NCI-H1092 treated with DMSO at 0.1 percent for 48 hours (cell line): ENCODE measurements at regions not wholly inside any gene's neighbourhood (a gene's known extent, or its start where the extent isn't known, plus 50 kb on each side); places are given as distances from the start of the nearest gene placed in this dataset.
"Not testable (repeated sequence)": the region's sequence is repeated elsewhere in the genome, so short reads cannot be mapped to it uniquely, and the experiment has no call there.

ENCODE experiments used
- DNase-seq: peaks from one replicate; lab custom pipeline; 2025; lab: John Stamatoyannopoulos, UW

DNA sequence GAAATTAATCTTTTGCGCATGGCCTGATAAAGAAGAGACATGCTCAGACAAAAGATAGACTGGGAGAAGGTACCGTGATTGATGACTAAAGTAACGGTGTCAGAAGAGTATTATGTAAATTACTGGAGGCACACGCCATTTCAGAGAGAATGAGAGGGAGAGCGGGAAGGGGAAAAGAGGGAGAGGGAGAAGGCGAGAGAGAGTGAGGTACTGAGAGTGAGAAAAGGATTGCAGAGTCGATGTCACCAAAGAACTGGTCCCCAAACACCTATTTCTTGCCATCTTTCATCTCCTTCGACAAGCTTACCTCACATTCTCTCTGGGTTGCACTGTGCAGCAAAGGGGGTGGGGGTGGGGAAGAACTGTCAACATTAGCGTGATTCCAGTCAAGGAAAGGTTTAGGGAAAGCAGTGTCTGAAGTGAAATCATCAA lies 673.7 kb downstream of the BCL11A start:
- no peak for DNase-seq

- no peak for DNase-seq
Measured at GRCh38 chr2:59875836-59876235, 677.6 kb downstream of the BCL11A start.

- no peak for DNase-seq
Measured at GRCh38 chr2:59874971-59875755, 678.3 kb downstream of the BCL11A start.

DNA sequence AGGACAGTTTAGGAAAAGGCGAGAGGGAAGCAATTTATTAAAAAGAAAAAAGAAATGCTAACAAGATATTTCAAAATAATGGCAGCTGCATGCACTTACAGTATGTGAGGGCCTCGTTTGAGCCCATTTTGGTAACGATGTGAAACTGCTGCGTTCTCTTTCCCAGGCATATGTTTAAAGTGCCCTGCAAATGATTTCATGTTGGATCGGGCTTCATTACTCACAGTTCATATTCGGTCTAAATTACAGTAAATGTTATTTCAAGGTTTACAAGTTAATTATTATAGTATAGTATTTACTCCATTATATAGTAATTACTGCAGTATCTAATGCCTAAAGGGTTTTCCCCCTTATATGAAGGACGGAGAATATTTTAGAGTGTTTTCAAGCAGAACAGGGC lies 679.1 kb downstream of the BCL11A start:
- DNase-seq = no peak

DNA sequence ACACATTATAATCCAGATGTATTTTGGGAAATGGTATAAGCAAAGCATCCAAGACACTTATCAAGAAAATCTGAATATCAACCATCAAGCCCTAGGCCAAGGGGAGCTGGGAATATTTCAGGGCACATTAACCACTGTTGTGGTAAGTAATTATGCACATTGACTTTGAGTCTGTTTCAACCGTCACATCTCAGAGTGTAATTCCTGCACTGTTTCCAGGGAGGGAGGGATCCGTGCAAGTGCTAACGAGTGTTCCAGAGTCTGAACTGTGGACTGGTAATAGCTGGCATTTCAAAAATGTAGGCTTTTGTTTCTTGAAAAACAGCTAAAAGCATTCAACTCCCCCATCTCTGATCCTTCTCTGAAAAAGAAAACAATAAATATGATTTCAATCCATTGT lies 681.6 kb downstream of the BCL11A start:
- DNase-seq = no peak

GRCh38 chr2:59868981-59869380 lies 684.5 kb downstream of the BCL11A start:
- DNase-seq = no peak

DNA sequence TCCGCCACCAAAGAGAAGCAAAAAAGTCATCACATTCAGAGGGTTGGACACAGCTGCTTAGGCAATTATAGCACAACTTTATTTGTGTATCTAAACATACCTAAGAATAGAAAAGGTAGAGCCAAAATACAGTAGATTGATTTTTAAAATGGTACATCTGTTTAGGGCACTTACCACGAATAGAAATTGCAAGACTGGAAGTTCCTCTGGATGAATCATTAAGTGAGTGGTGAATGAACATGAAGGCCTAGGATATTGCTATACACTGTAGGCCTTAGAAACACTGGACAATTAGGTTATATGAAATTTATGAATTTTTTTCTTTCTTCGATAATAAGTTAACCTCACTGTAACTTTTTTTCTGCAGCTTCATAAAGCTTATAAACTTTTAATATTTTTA lies 687.0 kb downstream of the BCL11A start:
- no peak for DNase-seq

GRCh38 chr2:59858540-59858939 lies 694.9 kb downstream of the BCL11A start:
- DNase-seq = no peak

DNA sequence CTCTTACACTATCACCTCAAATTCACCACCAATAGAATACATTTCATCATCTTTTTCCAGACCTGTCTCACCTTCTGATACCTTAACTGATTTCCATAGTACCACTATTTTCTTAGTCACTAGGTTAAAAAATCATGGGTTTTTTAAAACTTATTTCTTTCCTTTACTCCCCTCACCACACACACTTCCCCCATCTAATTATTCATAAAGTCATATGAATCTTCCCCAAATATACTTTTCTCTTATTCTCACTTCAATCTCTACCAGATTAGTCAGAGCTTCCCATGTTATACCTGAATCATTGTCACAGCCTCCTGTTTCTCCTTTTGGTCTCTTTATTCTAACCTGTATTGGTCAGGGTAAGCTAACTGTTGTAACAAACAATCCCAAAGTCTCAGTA lies 696.3 kb downstream of the BCL11A start:
- DNase-seq = no peak

DNA sequence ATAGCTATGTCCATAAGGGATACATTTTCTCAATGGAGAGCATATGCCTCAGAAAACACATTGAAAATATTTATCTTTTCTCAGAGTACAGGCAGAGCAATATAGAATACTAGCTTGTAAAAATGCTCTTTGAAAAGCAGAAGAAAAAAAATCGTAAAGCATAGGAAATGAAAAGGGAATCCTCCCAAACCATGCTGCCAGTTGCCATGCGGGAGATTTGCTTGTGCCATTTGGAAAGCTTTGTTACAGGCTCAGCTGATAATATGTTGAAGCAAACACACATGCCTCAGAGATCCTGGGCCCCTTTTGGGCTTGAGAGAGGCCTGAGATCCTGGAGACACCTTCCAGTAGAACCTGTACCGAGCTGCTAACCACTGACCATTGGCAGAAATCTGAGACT lies 697.1 kb downstream of the BCL11A start:
- no peak for DNase-seq

- DNase-seq = no peak
Measured at GRCh38 chr2:59853032-59853431, 700.4 kb downstream of the BCL11A start.

GRCh38 chr2:59851836-59852475 lies 701.5 kb downstream of the BCL11A start:
- DNase-seq = no peak

GRCh38 chr2:59850554-59850953 lies 702.9 kb downstream of the BCL11A start:
- no peak for DNase-seq

- no peak for DNase-seq
Measured at GRCh38 chr2:59833941-59834340, 719.5 kb downstream of the BCL11A start.

DNA sequence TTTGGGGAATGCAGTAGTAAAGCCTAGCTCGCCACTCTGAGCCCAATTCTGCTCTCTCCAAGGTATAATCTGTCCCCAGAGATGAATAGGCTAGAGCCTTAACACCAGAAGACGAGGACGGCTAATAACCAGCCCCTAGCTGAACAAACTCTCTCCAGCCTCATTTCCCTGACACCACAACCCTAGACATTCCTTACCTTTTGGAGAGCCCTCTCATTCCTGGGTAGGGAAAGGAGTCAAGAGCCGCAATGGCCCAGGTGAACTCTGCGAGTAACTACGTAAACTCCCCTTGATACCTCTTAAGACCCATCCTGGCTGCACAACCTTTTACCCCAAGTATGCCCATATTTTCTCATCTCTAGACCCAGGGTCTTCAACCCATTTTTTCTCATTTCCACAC lies 722.9 kb downstream of the BCL11A start:
- DNase-seq = no peak

- no peak for DNase-seq
Measured at GRCh38 chr2:59827677-59828076, 725.8 kb downstream of the BCL11A start.

GRCh38 chr2:59826177-59826576 lies 727.3 kb downstream of the BCL11A start:
- DNase-seq = no peak

GRCh38 chr2:59824314-59824713 lies 729.1 kb downstream of the BCL11A start:
- no peak for DNase-seq

- no peak for DNase-seq
Measured at GRCh38 chr2:59816075-59816474, 737.4 kb downstream of the BCL11A start.

DNA sequence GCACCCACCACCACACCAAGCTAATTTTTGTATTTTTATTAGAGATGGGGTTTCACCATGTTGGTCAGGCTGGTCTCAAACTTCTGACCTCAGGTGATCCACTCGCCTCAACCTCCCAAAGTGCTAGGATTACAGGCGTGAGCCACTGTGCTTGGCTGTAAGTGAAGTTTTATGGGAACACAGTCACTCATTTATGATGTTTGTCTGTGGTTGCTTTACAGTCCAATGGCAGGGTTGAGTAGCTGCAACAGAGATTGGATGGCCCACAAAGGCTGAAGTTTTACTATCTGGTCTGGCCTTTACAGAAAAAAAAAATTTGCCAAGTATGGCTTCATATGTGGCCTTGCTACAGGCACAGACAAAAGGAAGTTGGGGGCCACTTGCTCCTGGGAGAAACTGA lies 743.2 kb downstream of the BCL11A start:
- DNase-seq = not testable (repeated sequence)

- peak; percentile 76 for DNase-seq
Measured at GRCh38 chr2:59806486-59806885, 747.0 kb downstream of the BCL11A start.

- DNase-seq = peak; percentile 38
Measured at GRCh38 chr2:59804732-59805131, 748.7 kb downstream of the BCL11A start.

DNA sequence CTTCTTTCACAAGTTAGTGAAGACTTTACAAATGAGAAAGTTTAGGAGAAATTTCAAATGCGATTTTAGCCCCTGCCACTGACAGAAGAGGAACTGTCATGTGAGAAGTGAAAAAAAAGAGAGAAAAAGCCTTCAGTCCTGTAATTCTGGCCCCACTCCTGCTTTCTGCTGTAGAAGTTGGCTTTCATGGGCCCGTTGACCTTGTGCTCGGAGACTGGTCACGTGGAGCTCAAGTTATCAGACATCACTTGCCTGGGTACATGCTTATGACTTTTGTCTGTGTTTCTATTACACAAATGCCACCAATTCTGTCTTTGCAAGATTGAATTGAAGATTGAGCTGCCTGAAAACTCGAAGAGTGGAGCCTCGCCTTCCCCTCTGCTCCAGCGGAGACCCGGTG lies 749.9 kb downstream of the BCL11A start:
- DNase-seq = no peak
